Heart right ventricle (tissue), 16 donors: ENCODE measurements at regions not wholly inside any gene's neighbourhood (a gene's known extent, or its start where the extent isn't known, plus 50 kb on each side); places are given as distances from the start of the nearest gene placed in this dataset.

Experiments used
- ATAC-seq, 8 donors: fragments of 200-7000 bp; cut with Tn5 transposase; one replicate each; pipeline ENCODE4 v1.9.1; 2020; ENCODE audit warnings: mild to moderate bottlenecking in 8 of 8, moderate library complexity in 8 of 8, moderate number of reproducible peaks in 1 of 8
- DNase-seq, 2 donors: peaks; one replicate each; pipeline ENCODE4 v3.0.0-alpha.2; 2020
- H3K27ac ChIP-seq, 10 donors: fragments of 200-600 bp; sonication (generic) in 2 of 10; one replicate each; pipeline versions ENCODE4 v1.5.0 to v1.8.0; 2020 to 2022; ENCODE audit warnings: mild to moderate bottlenecking in 3 of 10
- H3K27me3 ChIP-seq, 7 donors: fragments of 200-600 bp; one replicate each; pipeline ENCODE4 v1.8.0; 2021 to 2022; ENCODE audit warnings: mild to moderate bottlenecking in 2 of 7
- H3K36me3 ChIP-seq, 9 donors: fragments of 200-600 bp; sonication (generic) in 1 of 9; one replicate each; pipeline versions ENCODE4 v1.5.0 to v1.8.0; 2020 to 2022; ENCODE audit warnings: mild to moderate bottlenecking in 2 of 9
- H3K4me1 ChIP-seq, 9 donors: fragments of 200-600 bp; sonication (generic) in 1 of 9; one replicate each; pipeline versions ENCODE4 v1.5.0 to v1.8.0; 2020 to 2022; ENCODE audit warnings: mild to moderate bottlenecking in 4 of 9
- H3K4me3 ChIP-seq, 10 donors: fragments of 200-600 bp; sonication (generic) in 2 of 10; one replicate each; pipeline versions ENCODE4 v1.5.0 to v1.8.0; 2020 to 2022; ENCODE audit warnings: mild to moderate bottlenecking in 7 of 10, moderate library complexity in 2 of 10
- H3K9me3 ChIP-seq, 11 donors: fragments of 200-600 bp in 10 of 11; sonication (generic) in 2 of 11; one replicate each; pipeline versions ENCODE4 v1.5.0 to v1.8.0; 2013 to 2022; ENCODE audit warnings: mild to moderate bottlenecking in 2 of 11, control low read depth in 1 of 11, moderate library complexity in 1 of 11
- WGBS, 2 donors: extraction: QIAGEN DNeasy Blood & Tissue Kit; methylation state at CpG; one replicate each; pipeline ENCODE4 v1.1.7; 2013; ENCODE audit warnings: inconsistent platforms in 1 of 2; 5-methylcytosine and 5-hydroxymethylcytosine counted together
- intact Hi-C, 10 donors: fragments of 100-400 bp; cut with DNase I; formaldehyde crosslinking; loops; one replicate each; pipeline versions ENCODE4 v1.11.1 to v1.14.2; 2022
- TF ChIP-seq, protein P1 (sequence below), 9 donors: fragments of 200-600 bp; sonication (generic) in 2 of 9; IDR thresholded peaks; one replicate each; pipeline versions ENCODE4 v1.5.0 to v1.8.0; 2021 to 2022; ENCODE audit warnings: antibody characterized with exemption in 9 of 9, mild to moderate bottlenecking in 5 of 9, moderate library complexity in 1 of 9
- donor health status: Arrhythmogenic right ventricular cardiomyopathy.
- donor health status: ischemic (EF 13 %, LVEDD 7.1; RV severe dilation, severe dysfunction).
- donor health status: healthy with polysubstance abuse.
- donor health status: DM: no; HTN: yes; CAD: no.
- donor health status: DM: no; HTN: no; CAD: no.
- donor health status: ischemic (EF 25% LVEDD 6.9; RV normal size, moderate dysfunction).
- donor health status: ischemic (EF 25% LVEDD 5.7; RV mildly dilated, moderate dysfunction).
- donor health status: healthy.
- donor health status: DM: yes; HTN: yes; CAD: no.
- donor health status: Ischemic cardiomyopathy.
- donor health status: ischemic (EF 35%, LVEDD 5.7; RV mildly dilated, moderate dysfunction).
- donor health status: nonischemic (EF 11% LVEDD 7.7; RV severe dilation, severe dysfunction).
- donor health status: DM: yes; HTN: yes; CAD: no.
- donor health status: PGD.
- donor health status: ischemic (EF 29% LVEDD 5.4; RV normal size, mild dysfunction).
- donor health status: nonischemic (EF 23%, LVEDD 6.1; RV moderate dilation, normal function).

DNA sequence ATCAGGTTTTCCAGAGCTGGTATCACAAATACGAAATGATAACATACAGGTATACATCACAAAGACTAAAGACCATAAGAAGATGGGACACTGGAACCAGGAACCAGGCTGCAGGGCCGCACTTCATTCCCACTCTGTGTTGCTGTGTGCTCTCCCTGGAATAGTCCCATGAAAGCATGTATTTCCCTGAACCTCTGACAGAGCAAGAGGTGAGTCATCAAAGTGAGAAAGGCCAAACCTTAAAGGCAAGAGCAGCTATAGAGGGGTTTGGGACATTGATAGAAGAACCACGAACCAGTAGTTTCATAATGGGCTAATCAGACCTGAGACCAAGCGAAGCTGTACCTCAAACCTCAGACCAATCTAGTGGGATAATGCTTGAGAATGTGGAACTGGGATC is 283.0 kb upstream of the PRKD1 start:
- no peaks in the 10 kb centered on the region for H3K36me3 ChIP-seq
- WGBS, 2 donors: 80 to 87% methylated on average over 4 of the region's 4 CpGs
- intact Hi-C loops: loop anchor here in 9 of 10 donors (5.0 to 10.0 kb wide), 6 partner anchors 203 to 1458 kb away; no protein-coding TSS in a partner anchor
- H3K4me3 ChIP-seq: no peak overlapping the region
- ATAC-seq (no peak), DNase-seq (no peak)
- no peak overlapping the region for H3K27ac ChIP-seq
- H3K27me3 ChIP-seq: peaks cover 0 to 4% (median 0%) of the 10 kb centered on the region in 7 donors
- H3K4me1 ChIP-seq: no peaks in the 10 kb centered on the region
- TF ChIP-seq, protein P1, sequence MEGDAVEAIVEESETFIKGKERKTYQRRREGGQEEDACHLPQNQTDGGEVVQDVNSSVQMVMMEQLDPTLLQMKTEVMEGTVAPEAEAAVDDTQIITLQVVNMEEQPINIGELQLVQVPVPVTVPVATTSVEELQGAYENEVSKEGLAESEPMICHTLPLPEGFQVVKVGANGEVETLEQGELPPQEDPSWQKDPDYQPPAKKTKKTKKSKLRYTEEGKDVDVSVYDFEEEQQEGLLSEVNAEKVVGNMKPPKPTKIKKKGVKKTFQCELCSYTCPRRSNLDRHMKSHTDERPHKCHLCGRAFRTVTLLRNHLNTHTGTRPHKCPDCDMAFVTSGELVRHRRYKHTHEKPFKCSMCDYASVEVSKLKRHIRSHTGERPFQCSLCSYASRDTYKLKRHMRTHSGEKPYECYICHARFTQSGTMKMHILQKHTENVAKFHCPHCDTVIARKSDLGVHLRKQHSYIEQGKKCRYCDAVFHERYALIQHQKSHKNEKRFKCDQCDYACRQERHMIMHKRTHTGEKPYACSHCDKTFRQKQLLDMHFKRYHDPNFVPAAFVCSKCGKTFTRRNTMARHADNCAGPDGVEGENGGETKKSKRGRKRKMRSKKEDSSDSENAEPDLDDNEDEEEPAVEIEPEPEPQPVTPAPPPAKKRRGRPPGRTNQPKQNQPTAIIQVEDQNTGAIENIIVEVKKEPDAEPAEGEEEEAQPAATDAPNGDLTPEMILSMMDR (IDR thresholded peaks at IDR 0.05): no peak
- H3K9me3 ChIP-seq: no peaks in the 10 kb centered on the region

DNA sequence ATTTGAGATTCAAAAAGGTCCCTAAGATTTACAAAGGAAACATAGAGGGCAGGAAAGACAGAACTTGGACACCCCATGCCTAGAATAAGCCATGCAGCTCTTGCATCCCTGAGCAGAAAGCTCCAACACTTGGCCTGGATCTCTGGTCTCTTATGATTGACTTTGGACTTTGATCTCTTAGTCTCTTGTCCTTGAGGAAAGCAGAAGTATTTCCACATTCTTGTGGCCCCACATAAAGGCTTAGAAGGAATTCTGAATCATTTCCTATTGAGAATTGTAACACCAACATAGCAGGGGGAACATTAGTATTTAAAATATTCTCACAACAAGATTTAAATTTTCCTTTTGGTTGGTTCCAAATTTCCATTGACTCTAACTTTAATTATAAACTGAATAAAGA is 283.7 kb upstream of the PRKD1 start:
- H3K9me3 ChIP-seq: no peaks in the 10 kb centered on the region
- H3K4me1 ChIP-seq: no peaks in the 10 kb centered on the region
- TF ChIP-seq, protein P1 (IDR thresholded peaks at IDR 0.05): no peak
- intact Hi-C loops: loop anchor here in 9 of 10 donors (5.0 to 10.0 kb wide), 6 partner anchors 204 to 1459 kb away; no protein-coding TSS in a partner anchor
- H3K4me3 ChIP-seq: no peak overlapping the region
- H3K27me3 ChIP-seq: peaks cover 0 to 4% (median 0%) of the 10 kb centered on the region in 7 donors
- no peak overlapping the region for H3K27ac ChIP-seq
- no peak for DNase-seq
- ATAC-seq: no peak
- no peaks in the 10 kb centered on the region for H3K36me3 ChIP-seq

DNA sequence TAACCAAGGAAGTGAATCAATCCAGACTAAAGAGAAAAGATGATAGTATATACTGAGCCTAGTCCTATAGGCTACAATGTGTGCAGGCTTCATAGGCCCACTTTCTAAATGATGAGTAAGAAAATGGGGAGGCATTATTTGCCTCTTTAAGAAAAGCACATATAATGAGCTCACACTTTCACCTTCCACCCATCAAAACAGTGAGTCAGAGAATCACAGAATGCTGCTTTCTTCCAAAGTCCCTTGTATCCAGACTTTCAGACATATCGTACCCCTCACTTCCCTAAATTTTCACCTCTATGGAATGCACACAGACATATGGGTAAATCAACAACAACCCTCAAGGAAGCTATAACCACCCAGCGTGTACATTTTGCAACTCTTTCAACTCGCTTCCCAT is 286.4 kb upstream of the PRKD1 start:
- no peak overlapping the region for H3K4me3 ChIP-seq
- no peak overlapping the region for H3K27ac ChIP-seq
- H3K9me3 ChIP-seq: no peaks in the 10 kb centered on the region
- H3K4me1 ChIP-seq: no peaks in the 10 kb centered on the region
- H3K27me3 ChIP-seq: peaks cover 0 to 4% (median 0%) of the 10 kb centered on the region in 7 donors
- DNase-seq (no peak), ATAC-seq (no peak)
- no peaks in the 10 kb centered on the region for H3K36me3 ChIP-seq
- TF ChIP-seq, protein P1 (IDR thresholded peaks at IDR 0.05): no peak
- intact Hi-C loops: loop anchor here in 9 of 10 donors (2.0 to 10.0 kb wide), 7 partner anchors 207 to 1462 kb away; no protein-coding TSS in a partner anchor
- WGBS, 2 donors: 75 to 76% methylated on average over 3 of the region's 3 CpGs

DNA sequence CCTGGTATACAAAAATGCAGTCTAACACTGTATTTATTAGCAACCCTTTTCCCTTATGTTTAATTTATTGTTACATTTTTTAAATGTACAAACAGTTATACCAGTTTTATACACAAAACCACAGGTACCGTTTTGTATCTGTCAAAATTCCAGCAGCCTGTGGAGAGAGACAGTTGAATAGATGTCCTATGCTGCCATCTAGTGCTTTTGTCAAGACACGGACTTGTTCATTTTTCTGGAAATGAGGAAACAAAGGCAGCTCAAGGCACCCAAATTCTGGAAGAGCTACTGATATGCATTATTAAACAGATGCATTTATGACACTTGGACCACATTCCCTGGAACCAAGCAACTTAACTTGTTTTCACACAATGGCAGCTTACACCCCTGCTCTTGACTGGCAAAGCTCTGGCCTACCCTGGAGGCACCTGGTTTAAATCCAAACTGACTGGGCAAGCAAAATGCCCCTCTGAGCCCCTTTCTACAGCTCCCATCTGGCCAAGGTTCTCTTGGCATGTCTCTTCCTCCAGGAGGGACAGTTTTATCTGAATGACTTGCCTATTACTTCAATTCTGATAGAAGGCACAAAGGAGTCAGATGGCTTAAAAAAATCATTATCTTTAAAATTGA is 286.9 kb upstream of the PRKD1 start:
- TF ChIP-seq, protein P1 (IDR thresholded peaks at IDR 0.05): peak in 7 of 9 donors; percentile 46 to 66 (median 61)
- no peaks in the 10 kb centered on the region for H3K4me1 ChIP-seq
- ATAC-seq (peak in 3 of 8 donors; percentile 47 to 62 (median 61)), DNase-seq (no peak)
- no peaks in the 10 kb centered on the region for H3K36me3 ChIP-seq
- H3K27me3 ChIP-seq: peaks cover 0 to 4% (median 0%) of the 10 kb centered on the region in 7 donors
- no peak overlapping the region for H3K27ac ChIP-seq
- intact Hi-C loops: loop anchor here (2.0 to 10.0 kb wide), 7 partner anchors 207 to 1462 kb away; no protein-coding TSS in a partner anchor
- H3K9me3 ChIP-seq: no peaks in the 10 kb centered on the region
- no peak overlapping the region for H3K4me3 ChIP-seq
- 2% methylated on average over 2 of the region's 2 CpGs for WGBS, 2 donors
